ENCODE measurements at regions not wholly inside any gene's neighbourhood (a gene's known extent, or its start where the extent isn't known, plus 50 kb on each side); places are given as distances from the start of the nearest gene placed in this dataset.

- TF ChIP-seq CTCF (IDR thresholded peaks at IDR 0.05), result no peak
- TF ChIP-seq EZH2 (IDR thresholded peaks at IDR 0.05; ENCODE audit: borderline replicate concordance, insufficient read depth, low read depth, low read length, poor library complexity, severe bottlenecking), result no peak
Measured at GRCh38 chr12:20004952-20005351, 363.4 kb upstream of the PDE3A start.

Measured in B cell (primary cell).